ENCODE measurements at regions not wholly inside any gene's neighbourhood (a gene's known extent, or its start where the extent isn't known, plus 50 kb on each side); places are given as distances from the start of the nearest gene placed in this dataset.

GRCh38 chr13:97780486-97780885, 173.0 kb upstream of the IPO5 start:
- TF ChIP-seq CTCF (IDR thresholded peaks at IDR 0.05; ENCODE audit: poor library complexity) (no peak), EZH2 (IDR thresholded peaks at IDR 0.05; ENCODE audit: borderline replicate concordance) (no peak), EZH2phosphoT487 (IDR thresholded peaks at IDR 0.05; ENCODE audit: low read depth, severe bottlenecking, unreplicated experiment) (no peak)

Data from hepatocyte (in vitro differentiated cells).